Stimulated activated CD4-positive, alpha-beta T cell treated with anti-CD3 and anti-CD28 coated beads, Interleukin-12 subunit alpha, Interleukin-12 subunit beta, amount 100 ng/mL, for 48 hours (primary cell): ENCODE measurements at regions not wholly inside any gene's neighbourhood (a gene's known extent, or its start where the extent isn't known, plus 50 kb on each side); places are given as distances from the start of the nearest gene placed in this dataset.

ENCODE experiments used
- DNase-seq, 3 donors: peaks; one replicate each; pipeline ENCODE4 v3.0.0-alpha.2; 2020; ENCODE audit warnings: low read depth in 2 of 3, low spot score in 1 of 3

GRCh38 chr22:49550766-49551362, 276.8 kb downstream of the BRD1 start:
- DNase-seq, result no peak

DNA sequence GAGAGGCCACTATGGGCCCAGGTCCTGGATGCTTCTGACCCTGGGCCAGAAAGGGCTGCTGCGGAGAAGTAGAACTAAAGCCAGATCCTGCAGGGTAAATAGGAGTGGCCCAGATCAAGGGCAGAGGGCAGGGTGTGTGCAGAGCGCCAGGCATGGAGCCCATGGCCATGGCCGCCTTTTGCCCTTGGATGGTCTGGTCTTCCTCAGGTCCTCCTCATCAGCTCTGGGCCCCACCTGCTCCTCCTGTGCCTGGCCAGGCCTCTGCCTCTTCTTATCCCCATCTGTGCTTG, 277.6 kb downstream of the BRD1 start:
- DNase-seq, result no peak

DNA sequence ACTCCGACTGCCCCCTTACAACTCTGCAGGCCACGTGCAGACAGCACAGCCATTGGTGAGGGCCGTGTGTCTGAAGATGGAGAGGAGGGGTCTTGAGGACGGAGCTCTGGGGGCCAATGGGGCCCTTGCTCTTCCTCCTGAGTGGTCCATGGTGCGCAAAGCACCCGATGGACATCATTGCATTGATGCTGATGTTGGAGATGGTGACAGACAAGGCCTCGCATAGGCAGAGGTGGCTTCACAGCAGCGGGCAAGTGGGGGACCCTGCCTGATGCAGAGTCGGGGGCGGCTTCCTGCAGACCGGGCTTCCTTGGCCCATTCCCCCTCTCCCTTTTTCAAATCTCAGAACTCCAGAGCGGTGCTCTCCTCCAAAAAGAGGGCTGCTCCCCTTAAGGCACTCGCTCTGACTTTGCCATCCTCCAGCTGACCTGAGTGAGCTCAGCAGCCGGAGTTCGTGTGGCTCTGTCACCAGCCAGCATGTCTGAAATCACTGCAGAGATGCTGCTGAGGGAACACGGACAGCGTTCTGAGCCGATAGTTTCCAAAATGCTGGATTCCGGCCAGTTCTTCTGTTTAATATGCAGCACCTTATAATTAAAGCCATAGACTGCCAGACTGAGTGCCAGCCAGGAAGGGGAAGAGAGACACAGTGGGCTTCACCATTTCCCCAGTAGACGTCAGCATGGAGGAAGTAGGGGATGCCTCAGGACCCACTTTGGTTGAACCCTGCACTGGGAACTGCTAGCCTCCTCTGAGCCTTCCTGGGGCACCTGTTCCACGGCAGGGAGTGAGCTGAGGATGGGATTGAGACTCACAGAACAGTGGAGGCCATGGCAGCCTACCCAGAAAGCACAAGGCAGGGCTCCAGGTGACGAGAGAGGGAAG, 278.2 kb downstream of the BRD1 start:
- DNase-seq, result no peak

DNA sequence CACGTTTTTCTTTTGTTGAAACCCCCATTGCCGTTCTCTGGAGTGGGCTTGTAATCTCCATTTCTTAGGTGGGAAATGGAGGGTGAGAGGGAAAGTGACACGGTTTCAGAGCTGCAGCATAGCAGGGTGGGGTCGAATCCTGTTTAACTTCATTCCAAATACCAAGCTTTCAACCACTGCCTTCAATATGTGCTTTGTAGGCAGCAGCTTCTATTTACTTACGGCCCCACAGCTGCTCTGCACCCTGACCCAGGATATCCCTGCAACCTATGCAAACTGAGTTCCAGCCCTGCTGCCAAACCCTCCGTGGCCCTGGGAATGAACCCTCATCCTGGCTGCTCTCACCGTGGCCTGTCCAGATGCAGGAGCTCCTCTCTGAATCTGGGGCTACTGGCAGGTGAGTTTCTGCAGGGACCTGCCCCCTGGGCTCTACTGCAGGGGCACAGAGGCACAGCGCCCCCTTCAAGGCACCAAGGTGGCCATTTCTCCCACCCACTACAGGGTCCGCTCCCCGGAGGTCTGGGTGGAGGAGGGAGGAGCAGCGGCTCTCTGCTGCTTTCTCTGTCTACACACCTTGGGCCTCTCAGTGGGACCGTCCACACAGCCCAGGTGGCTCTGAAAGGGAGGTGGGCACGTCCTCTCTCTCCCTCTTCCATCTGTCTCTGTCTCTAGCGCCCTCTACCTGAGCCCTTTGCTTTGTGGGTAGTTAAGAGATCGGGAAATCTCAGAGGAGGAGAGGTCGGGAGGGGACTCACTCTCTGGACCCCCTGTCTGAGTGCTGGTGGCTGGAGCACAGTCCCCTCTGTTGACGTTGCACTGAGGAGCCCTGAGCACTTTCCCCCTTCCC, 279.1 kb downstream of the BRD1 start:
- DNase-seq, result no peak

DNA sequence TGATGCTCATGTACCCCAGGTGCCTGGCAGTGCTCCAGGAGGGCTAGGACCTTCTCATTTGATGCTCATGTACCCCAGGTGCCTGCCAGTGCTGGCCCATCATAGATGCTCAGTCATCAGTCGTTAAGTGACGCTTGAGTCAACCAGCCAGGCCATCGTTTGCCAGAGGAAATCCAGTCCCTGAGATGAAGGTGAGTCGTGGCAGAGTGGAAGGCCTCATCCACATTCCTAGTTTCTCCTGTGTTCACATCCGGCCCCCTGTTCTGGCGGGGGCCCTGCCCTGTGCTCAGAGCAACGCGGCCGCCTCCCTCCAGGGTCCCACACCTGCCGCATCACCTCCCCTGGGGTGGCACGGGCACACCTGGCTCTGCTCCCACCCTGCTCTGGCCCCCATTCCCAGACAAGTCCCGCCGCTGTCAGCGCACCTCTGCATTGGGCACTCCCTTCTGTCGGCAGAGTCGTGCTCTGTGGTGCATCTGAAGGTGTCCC, 279.9 kb downstream of the BRD1 start:
- no peak for DNase-seq

- DNase-seq, result no peak
Observed at GRCh38 chr22:49546811-49547585, 280.7 kb downstream of the BRD1 start.

- DNase-seq, result no peak
Observed at GRCh38 chr22:49545606-49546005, 282.1 kb downstream of the BRD1 start.

GRCh38 chr22:49544286-49544685, 283.4 kb downstream of the BRD1 start:
- no peak for DNase-seq

DNA sequence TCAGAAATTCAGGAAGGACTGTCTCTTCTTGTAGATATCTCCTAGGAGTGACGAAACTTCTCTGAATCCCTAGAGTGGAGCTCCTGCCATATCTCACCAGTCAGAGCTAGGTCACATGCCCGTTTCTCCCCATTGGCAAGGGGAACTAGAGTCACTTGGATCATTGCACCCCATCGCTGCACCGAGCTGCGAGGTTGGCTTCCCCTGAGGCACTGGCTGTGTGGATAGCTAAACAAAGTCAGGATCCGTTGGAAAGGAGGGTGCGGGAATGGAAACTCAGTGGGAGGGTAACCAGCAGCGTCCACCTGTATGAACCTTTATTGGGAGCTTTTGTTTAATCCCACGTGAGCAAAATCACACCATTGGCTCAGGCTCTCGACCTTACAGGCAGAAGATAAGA, 283.8 kb downstream of the BRD1 start:
- no peak for DNase-seq

- no peak for DNase-seq
Observed at GRCh38 chr22:49541693-49542230, 285.9 kb downstream of the BRD1 start.

GRCh38 chr22:49540913-49541692, 286.6 kb downstream of the BRD1 start:
- no peak for DNase-seq

DNA sequence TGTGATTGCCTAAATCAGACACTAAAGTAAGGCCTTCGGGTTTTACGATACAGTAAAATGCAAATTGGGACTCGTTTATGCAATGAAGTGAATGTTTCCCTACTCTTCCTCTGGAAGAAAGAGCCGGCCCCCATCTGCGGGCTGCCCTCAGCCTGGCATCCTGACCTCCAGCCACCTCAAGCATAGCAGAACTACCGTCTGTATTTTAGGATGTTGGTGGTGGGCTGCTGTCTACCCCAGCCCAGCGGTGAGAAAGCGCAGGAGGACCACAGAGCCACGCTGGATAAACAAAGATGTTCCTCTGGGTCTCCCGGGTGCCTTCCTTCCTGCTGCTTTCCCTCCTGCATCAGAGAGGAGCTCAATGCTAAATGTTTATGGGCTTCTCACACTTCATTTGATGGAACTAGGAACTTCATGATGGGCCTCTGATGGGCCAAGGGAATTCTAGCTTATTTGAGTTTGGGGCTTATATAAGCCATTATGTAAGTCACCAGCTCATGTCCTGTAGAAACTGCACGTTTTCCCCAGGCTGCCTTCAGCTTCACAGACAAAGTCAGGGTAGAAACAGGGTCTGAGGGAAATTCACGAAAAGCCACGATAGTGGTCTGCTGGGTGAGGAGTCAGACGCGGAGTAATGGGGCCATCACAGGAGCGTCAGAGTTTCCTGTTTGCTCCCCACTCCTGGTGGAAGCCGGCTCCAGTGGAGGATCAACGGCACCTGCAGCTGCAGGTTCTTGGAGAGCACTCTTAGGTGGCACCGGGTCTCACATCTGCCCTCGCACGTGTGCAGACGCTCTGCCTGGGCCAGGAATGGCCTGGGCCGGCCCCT, 287.4 kb downstream of the BRD1 start:
- no peak for DNase-seq

DNA sequence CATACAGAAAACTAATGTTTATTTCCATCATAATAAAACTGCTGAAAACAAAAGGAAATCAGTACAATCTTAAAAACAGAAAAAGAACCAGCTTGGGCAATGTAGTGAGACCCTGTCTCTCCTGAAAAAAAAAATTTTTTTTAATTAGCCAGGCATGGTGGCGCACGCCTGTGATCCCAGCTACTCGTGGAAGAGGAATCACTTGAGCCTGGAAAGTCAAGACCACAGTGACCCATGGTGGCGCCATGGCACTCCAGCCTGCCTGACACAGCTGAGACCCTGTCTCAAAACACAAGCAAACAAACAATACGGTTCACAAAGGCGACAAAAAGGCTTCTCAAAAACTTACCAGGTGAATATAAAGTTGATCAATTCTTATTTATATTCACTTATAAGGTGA, 289.7 kb downstream of the BRD1 start:
- DNase-seq, result no peak

DNA sequence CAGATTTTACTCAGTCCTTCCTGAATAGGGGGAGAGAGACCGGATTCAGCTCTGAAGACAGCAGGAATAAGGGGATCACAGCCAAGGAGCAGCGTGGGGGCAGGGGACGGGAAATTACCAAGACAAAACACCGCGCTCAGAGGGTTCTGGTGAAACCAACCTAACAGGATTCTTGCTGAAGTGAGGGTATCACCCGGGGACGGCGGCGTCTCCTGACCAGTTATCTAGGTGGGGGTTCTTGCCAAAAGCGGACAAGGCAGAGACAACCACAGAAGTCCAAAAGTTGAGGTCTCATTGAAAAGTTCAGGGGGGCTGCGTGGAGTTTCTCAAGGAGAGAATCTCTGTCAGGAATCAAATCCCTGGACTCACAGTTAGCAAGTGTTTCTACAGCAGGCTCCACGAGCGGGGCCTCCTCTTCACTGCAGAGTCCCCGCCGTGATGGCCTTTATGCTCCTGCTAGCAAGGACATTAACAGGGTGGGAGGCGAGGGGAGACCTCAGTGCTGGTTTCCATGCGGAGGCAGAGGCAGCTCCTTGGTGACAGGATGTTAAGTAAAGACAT, 291.0 kb downstream of the BRD1 start:
- no peak for DNase-seq

DNA sequence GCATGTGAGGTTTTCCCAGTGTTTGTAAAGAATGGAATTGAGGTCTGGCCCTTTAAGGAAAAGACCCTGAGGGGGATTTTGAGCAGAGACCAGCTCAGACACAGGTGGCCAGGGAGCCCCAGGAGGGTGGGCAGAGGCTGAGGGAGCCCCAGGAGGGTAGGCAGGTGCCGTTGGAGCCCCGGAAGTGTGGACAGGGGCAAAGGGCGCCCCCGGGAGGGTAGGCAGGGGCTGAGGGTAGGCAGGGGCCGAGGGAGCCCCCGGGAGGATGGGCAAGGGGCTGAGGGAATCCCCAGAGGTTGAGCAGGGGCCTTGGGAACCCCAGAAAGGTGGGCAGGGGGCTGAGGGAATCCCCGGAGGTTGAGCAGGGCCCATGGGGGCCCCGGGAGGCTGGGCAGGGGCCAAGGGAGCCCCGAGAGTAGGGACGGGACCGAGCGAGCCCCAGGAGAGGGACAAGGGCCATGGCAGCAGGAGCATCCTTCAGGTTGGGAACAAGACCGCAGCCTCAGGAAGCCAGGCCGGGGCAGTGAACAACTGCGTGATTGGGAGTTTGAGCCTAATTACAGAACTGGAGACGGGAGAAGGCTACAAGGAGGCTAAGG, 292.0 kb downstream of the BRD1 start:
- no peak for DNase-seq

DNA sequence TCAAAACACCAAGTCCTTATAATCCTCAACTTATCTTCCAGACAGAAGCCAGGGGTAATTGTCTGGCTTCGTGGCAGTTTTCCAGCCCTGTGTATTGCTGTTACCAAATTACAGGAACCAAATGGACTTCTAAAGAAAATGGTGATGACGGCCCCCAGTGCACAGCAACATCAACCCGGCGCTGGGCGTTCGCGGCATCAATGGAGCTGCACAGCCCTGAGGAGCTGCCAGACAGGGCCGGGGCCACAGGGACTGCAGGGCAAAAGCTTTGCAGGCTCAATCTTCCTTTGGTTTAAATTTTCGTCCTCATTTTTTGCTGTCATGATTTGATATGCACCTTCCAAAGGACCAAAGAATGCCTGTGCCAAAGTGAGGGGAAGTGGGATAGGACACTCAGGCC, 292.5 kb downstream of the BRD1 start:
- DNase-seq, result no peak

- no peak for DNase-seq
Observed at GRCh38 chr22:49534386-49534785, 293.3 kb downstream of the BRD1 start.

- DNase-seq, result no peak
Observed at GRCh38 chr22:49533886-49534285, 293.8 kb downstream of the BRD1 start.
